Fibroblast of skin of right quadriceps (primary cell): ENCODE measurements at regions not wholly inside any gene's neighbourhood (a gene's known extent, or its start where the extent isn't known, plus 50 kb on each side); places are given as distances from the start of the nearest gene placed in this dataset.
A peak's percentile ranks its signal among the peaks of the same experiment; 100 is the strongest.

ENCODE experiments used
- DNase-seq: peaks from one replicate; pipeline ENCODE4 v3.0.0-alpha.2; 2013

GRCh38 chr20:52708137-52708536 lies 264.0 kb upstream of the TSHZ2 start:
- no peak for DNase-seq

- no peak for DNase-seq
These were observed 267.6 kb upstream of the TSHZ2 start for GRCh38 chr20:52704553-52704952.

GRCh38 chr20:52688345-52688744 lies 283.8 kb upstream of the TSHZ2 start:
- no peak for DNase-seq

- DNase-seq: peak; percentile 11
These were observed 287.3 kb upstream of the TSHZ2 start for GRCh38 chr20:52684905-52685304.

GRCh38 chr20:52684176-52684575 lies 288.0 kb upstream of the TSHZ2 start:
- no peak for DNase-seq

- no peak for DNase-seq
These were observed 288.4 kb upstream of the TSHZ2 start for GRCh38 chr20:52683761-52684160.

- DNase-seq: no peak
These were observed 289.9 kb upstream of the TSHZ2 start for GRCh38 chr20:52682237-52682636.

- DNase-seq: no peak
These were observed 290.9 kb upstream of the TSHZ2 start for GRCh38 chr20:52681288-52681687.

- DNase-seq: no peak
These were observed 294.9 kb upstream of the TSHZ2 start for GRCh38 chr20:52677216-52677615.

- DNase-seq: no peak
These were observed 295.7 kb upstream of the TSHZ2 start for GRCh38 chr20:52676283-52676995.

- no peak for DNase-seq
These were observed 296.8 kb upstream of the TSHZ2 start for GRCh38 chr20:52675375-52675774.

GRCh38 chr20:52668626-52669025 lies 303.5 kb upstream of the TSHZ2 start:
- no peak for DNase-seq

GRCh38 chr20:52667358-52667757 lies 304.8 kb upstream of the TSHZ2 start:
- DNase-seq: no peak

- no peak for DNase-seq
These were observed 306.7 kb upstream of the TSHZ2 start for GRCh38 chr20:52665441-52665840.

- peak; percentile 6 for DNase-seq
These were observed 316.8 kb upstream of the TSHZ2 start for GRCh38 chr20:52655395-52655794.

GRCh38 chr20:52654567-52654966 lies 317.6 kb upstream of the TSHZ2 start:
- DNase-seq: no peak

- DNase-seq: no peak
These were observed 319.9 kb upstream of the TSHZ2 start for GRCh38 chr20:52652271-52652670.

GRCh38 chr20:52649727-52650126 lies 322.4 kb upstream of the TSHZ2 start:
- no peak for DNase-seq

GRCh38 chr20:52645822-52646221 lies 326.3 kb upstream of the TSHZ2 start:
- no peak for DNase-seq

- no peak for DNase-seq
These were observed 329.1 kb upstream of the TSHZ2 start for GRCh38 chr20:52643034-52643433.

GRCh38 chr20:52637201-52637600 lies 335.0 kb upstream of the TSHZ2 start:
- no peak for DNase-seq

GRCh38 chr20:52631469-52631868 lies 340.7 kb upstream of the TSHZ2 start:
- DNase-seq: no peak

GRCh38 chr20:52630138-52630537 lies 342.0 kb upstream of the TSHZ2 start:
- DNase-seq: no peak

GRCh38 chr20:52624281-52624680 lies 347.9 kb upstream of the TSHZ2 start:
- no peak for DNase-seq

GRCh38 chr20:52622081-52622480 lies 350.1 kb upstream of the TSHZ2 start:
- peak; percentile 57 for DNase-seq
